HG03571 (cell line): ENCODE measurements at regions not wholly inside any gene's neighbourhood (a gene's known extent, or its start where the extent isn't known, plus 50 kb on each side); places are given as distances from the start of the nearest gene placed in this dataset.
"Not testable (repeated sequence)": the region's sequence is repeated elsewhere in the genome, so short reads cannot be mapped to it uniquely, and the experiment has no call there.

Experiments
- ATAC-seq: cut with Tn5 transposase; IDR thresholded peaks from one replicate; pipeline ENCODE4 v1.9.1; 2021; ENCODE audit not compliant: unreplicated experiment

- no peak for ATAC-seq
Observed at GRCh38 chr5:62206150-62206829, 99.7 kb upstream of the KIF2A start.

- no peak for ATAC-seq
Observed at GRCh38 chr5:62208218-62208852, 97.7 kb upstream of the KIF2A start.

GRCh38 chr5:62211405-62211804 is 94.6 kb upstream of the KIF2A start:
- ATAC-seq, result no peak

GRCh38 chr5:62212648-62213047 is 93.4 kb upstream of the KIF2A start:
- no peak for ATAC-seq

- no peak for ATAC-seq
Observed at GRCh38 chr5:62214701-62215100, 91.3 kb upstream of the KIF2A start.

GRCh38 chr5:62216603-62217002 is 89.4 kb upstream of the KIF2A start:
- not testable (repeated sequence) for ATAC-seq

- ATAC-seq, result not testable (repeated sequence)
Observed at GRCh38 chr5:62217095-62217494, 88.9 kb upstream of the KIF2A start.

- not testable (repeated sequence) for ATAC-seq
Observed at GRCh38 chr5:62218860-62219259, 87.1 kb upstream of the KIF2A start.

- not testable (repeated sequence) for ATAC-seq
Observed at GRCh38 chr5:62221881-62222280, 84.1 kb upstream of the KIF2A start.

- ATAC-seq, result not testable (repeated sequence)
Observed at GRCh38 chr5:62222305-62222704, 83.7 kb upstream of the KIF2A start.

- ATAC-seq, result peak; percentile 95
Observed at GRCh38 chr5:62223312-62223670, 82.7 kb upstream of the KIF2A start.

- ATAC-seq, result not testable (repeated sequence)
Observed at GRCh38 chr5:62224987-62225601, 80.9 kb upstream of the KIF2A start.

GRCh38 chr5:62230876-62231388 is 75.1 kb upstream of the KIF2A start:
- not testable (repeated sequence) for ATAC-seq

GRCh38 chr5:62231576-62231975 is 74.4 kb upstream of the KIF2A start:
- ATAC-seq, result no peak

GRCh38 chr5:62232218-62232617 is 73.8 kb upstream of the KIF2A start:
- ATAC-seq, result not testable (repeated sequence)

GRCh38 chr5:62233083-62234046 is 72.6 kb upstream of the KIF2A start:
- peak; percentile 68 for ATAC-seq

GRCh38 chr5:62236593-62236992 is 69.4 kb upstream of the KIF2A start:
- not testable (repeated sequence) for ATAC-seq

GRCh38 chr5:62237944-62238343 is 68.1 kb upstream of the KIF2A start:
- not testable (repeated sequence) for ATAC-seq

- ATAC-seq, result not testable (repeated sequence)
Observed at GRCh38 chr5:62238584-62238983, 67.4 kb upstream of the KIF2A start.

- not testable (repeated sequence) for ATAC-seq
Observed at GRCh38 chr5:62240494-62240893, 65.5 kb upstream of the KIF2A start.

- not testable (repeated sequence) for ATAC-seq
Observed at GRCh38 chr5:62242000-62242399, 64.0 kb upstream of the KIF2A start.
